Fibroblast of lung (primary cell): ENCODE measurements at regions not wholly inside any gene's neighbourhood (a gene's known extent, or its start where the extent isn't known, plus 50 kb on each side); places are given as distances from the start of the nearest gene placed in this dataset.
A peak's percentile ranks its signal among the peaks of the same experiment; 100 is the strongest.

Experiments
- DNase-seq, 2 donors: peaks; one replicate each; pipeline versions ENCODE4 v3.0.0 to v3.0.0-alpha.2; 2010; ENCODE audit warnings: low read depth in 2 of 2
- H2AFZ ChIP-seq: 2 replicates; pipeline ENCODE4 v1.5.1; 2012; ENCODE audit warnings: low read length, control low read depth, inconsistent platforms
- H3K27ac ChIP-seq: 2 replicates; pipeline ENCODE4 v1.5.1; 2011; ENCODE audit warnings: low read length, control low read depth; ENCODE audit not compliant: insufficient read depth
- H3K27me3 ChIP-seq: 2 replicates; pipeline ENCODE4 v1.5.1; 2011; ENCODE audit warnings: mild to moderate bottlenecking, low read length; ENCODE audit not compliant: control insufficient read depth, insufficient read depth
- H3K36me3 ChIP-seq: 2 replicates; pipeline ENCODE4 v1.5.1; 2011; ENCODE audit warnings: low read length; ENCODE audit not compliant: control insufficient read depth, insufficient read depth
- H3K4me1 ChIP-seq: 2 replicates; pipeline ENCODE4 v1.5.1; 2011; ENCODE audit warnings: low read length; ENCODE audit not compliant: control insufficient read depth, insufficient read depth; ENCODE audit errors: extremely low read depth
- H3K4me2 ChIP-seq: 2 replicates; pipeline ENCODE4 v1.5.1; 2011; ENCODE audit warnings: low read length, control low read depth; ENCODE audit not compliant: insufficient read depth; ENCODE audit errors: extremely low read depth
- H3K4me3 ChIP-seq, 4 experiments: fragments of 200-600 bp in 1 of 4; sonication (generic) in 1 of 4; replicated peaks in 1 of 4; 2 replicates each; pipeline ENCODE4 v1.5.1; 2011 to 2016; ENCODE audit warnings: low read length in 4 of 4, low read depth in 3 of 4, mild to moderate bottlenecking in 3 of 4, control low read depth in 2 of 4, inconsistent platforms in 1 of 4, mixed read lengths in 1 of 4; ENCODE audit not compliant: insufficient read depth in 1 of 4; ENCODE audit errors: control extremely low read depth in 1 of 4
- H3K79me2 ChIP-seq: 2 replicates; pipeline ENCODE4 v1.5.1; 2012; ENCODE audit warnings: mild to moderate bottlenecking, low read length, inconsistent platforms; ENCODE audit not compliant: control insufficient read depth, insufficient read depth
- H3K9ac ChIP-seq: 2 replicates; pipeline ENCODE4 v1.5.1; 2011; ENCODE audit warnings: mild to moderate bottlenecking, low read length, control low read depth; ENCODE audit not compliant: insufficient read depth
- H3K9me3 ChIP-seq: 2 replicates; pipeline ENCODE4 v1.5.1; 2012; ENCODE audit warnings: low read depth, low read length; ENCODE audit not compliant: control insufficient read depth, insufficient read depth
- H4K20me1 ChIP-seq: 2 replicates; pipeline ENCODE4 v1.5.1; 2011; ENCODE audit warnings: low read length; ENCODE audit not compliant: control insufficient read depth, insufficient read depth; ENCODE audit errors: extremely low read depth
- EZH2 ChIP-seq: IDR thresholded peaks from 2 replicates; pipeline ENCODE4 v1.5.1; 2012; ENCODE audit warnings: low read length, control low read depth, mild to moderate bottlenecking; ENCODE audit errors: missing control alignments
- TF ChIP-seq, protein P1 (sequence below), 2 donors: IDR thresholded peaks in 1 of 2; conservative IDR thresholded peaks in 1 of 2; 1 replicate in 1 of 2; 2 replicates in 1 of 2; pipeline ENCODE4 v1.5.1; 2011 to 2012; ENCODE audit warnings: low read length in 2 of 2, control low read depth in 1 of 2, inconsistent platforms in 1 of 2, low read depth in 1 of 2, mild to moderate bottlenecking in 1 of 2

DNA sequence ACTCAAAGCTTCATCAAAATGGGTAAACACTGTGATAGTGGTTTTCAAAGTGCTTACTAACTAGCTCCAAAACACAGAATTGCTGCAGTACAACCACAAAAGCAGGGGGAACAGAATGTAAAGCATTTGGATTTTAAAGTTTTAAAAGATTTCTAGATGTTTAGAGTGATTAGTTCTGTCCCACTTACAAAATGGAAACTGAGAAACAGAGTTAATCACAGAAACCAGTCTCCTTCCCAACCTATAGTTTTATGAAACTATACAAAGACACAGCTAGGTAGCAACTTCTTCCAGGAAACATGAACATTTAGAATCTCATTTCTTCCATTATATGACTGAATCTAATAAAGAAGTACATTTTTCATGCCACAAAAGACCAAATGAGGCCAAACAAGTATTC lies 73.8 kb upstream of the HNRNPA3 start:
- DNase-seq = no peak
- H3K4me1 ChIP-seq = no peaks in the 10 kb centered on the region
- no peak overlapping the region for H3K4me3 ChIP-seq
- no peak for TF ChIP-seq EZH2
- TF ChIP-seq, protein P1, sequence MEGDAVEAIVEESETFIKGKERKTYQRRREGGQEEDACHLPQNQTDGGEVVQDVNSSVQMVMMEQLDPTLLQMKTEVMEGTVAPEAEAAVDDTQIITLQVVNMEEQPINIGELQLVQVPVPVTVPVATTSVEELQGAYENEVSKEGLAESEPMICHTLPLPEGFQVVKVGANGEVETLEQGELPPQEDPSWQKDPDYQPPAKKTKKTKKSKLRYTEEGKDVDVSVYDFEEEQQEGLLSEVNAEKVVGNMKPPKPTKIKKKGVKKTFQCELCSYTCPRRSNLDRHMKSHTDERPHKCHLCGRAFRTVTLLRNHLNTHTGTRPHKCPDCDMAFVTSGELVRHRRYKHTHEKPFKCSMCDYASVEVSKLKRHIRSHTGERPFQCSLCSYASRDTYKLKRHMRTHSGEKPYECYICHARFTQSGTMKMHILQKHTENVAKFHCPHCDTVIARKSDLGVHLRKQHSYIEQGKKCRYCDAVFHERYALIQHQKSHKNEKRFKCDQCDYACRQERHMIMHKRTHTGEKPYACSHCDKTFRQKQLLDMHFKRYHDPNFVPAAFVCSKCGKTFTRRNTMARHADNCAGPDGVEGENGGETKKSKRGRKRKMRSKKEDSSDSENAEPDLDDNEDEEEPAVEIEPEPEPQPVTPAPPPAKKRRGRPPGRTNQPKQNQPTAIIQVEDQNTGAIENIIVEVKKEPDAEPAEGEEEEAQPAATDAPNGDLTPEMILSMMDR (conservative IDR thresholded peaks at IDR 0.05 in 1 of 2, IDR thresholded peaks at IDR 0.05 in 1 of 2; ENCODE audit: low read depth in 1 of 2, low read length in 2 of 2) = no peak
- no peaks in the 10 kb centered on the region for H3K36me3 ChIP-seq
- H2AFZ ChIP-seq = no peak overlapping the region
- no peak overlapping the region for H3K27ac ChIP-seq
- no peaks in the 10 kb centered on the region for H3K79me2 ChIP-seq
- H3K27me3 ChIP-seq = no peaks in the 10 kb centered on the region
- H3K9me3 ChIP-seq = no peaks in the 10 kb centered on the region
- H3K4me2 ChIP-seq = no peak overlapping the region
- no peak overlapping the region for H3K9ac ChIP-seq
- no peaks in the 10 kb centered on the region for H4K20me1 ChIP-seq

DNA sequence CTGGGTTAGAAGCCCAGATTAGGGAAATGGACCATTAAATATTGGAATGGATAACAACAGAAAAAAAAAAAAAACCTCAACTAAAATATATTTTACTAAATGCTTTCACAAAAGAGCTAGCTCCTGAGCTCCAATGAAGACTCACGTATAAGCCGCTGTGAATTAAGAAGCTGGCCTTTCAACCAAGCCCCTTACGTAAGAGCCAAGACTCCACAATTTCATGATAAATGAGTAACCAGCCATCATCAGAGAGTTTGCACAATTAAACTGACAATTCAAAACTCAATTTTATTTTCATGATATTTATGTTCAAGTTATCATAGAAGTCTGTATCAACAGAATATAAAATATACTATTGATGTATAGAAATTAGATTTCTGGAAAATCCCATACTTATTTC lies 70.7 kb upstream of the HNRNPA3 start:
- Histone ChIP-seq H3K9ac (no peak overlapping the region), H2AFZ (no peak overlapping the region), H3K4me2 (no peak overlapping the region), H3K4me1 (no peaks in the 10 kb centered on the region), H3K27me3 (no peaks in the 10 kb centered on the region), H3K36me3 (no peaks in the 10 kb centered on the region), H4K20me1 (no peaks in the 10 kb centered on the region), H3K27ac (no peak overlapping the region), H3K79me2 (no peaks in the 10 kb centered on the region), H3K4me3 (no peak overlapping the region), H3K9me3 (no peaks in the 10 kb centered on the region)
- DNase-seq = no peak
- no peak for TF ChIP-seq EZH2
- TF ChIP-seq, protein P1 (conservative IDR thresholded peaks at IDR 0.05 in 1 of 2, IDR thresholded peaks at IDR 0.05 in 1 of 2; ENCODE audit: low read depth in 1 of 2, low read length in 2 of 2) = no peak

DNA sequence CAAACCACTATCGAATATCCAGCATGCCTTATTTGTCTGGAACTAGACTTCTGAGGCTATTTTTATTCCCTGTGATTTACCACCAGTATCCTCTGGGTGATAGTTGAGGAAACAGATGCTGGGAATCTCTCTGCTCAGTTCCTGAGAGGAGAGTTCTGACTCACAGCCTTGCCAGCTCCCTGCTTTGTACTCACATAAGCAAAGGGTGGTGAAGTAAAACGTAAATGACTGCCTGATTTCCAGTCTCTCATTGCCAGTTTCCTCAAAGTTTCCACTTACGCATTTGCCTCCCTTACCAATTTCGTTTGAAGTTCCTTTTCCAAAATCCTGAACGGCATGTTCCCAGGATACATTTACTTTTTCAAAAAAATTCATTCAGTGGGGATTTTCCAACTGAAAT lies 69.2 kb upstream of the HNRNPA3 start:
- Histone ChIP-seq H3K27me3 (peaks cover 4% of the 10 kb centered on the region), H3K4me2 (no peak overlapping the region), H3K9me3 (no peaks in the 10 kb centered on the region), H4K20me1 (no peaks in the 10 kb centered on the region), H3K79me2 (no peaks in the 10 kb centered on the region), H3K4me1 (no peaks in the 10 kb centered on the region), H3K27ac (no peak overlapping the region), H2AFZ (no peak overlapping the region), H3K36me3 (no peaks in the 10 kb centered on the region), H3K4me3 (no peak overlapping the region), H3K9ac (no peak overlapping the region)
- DNase-seq = peak; percentile 45 to 60
- no peak for TF ChIP-seq EZH2
- TF ChIP-seq, protein P1 (conservative IDR thresholded peaks at IDR 0.05 in 1 of 2, IDR thresholded peaks at IDR 0.05 in 1 of 2; ENCODE audit: low read depth in 1 of 2, low read length in 2 of 2) = no peak
